Adrenal gland (tissue), 5 donors: ENCODE measurements at regions not wholly inside any gene's neighbourhood (a gene's known extent, or its start where the extent isn't known, plus 50 kb on each side); places are given as distances from the start of the nearest gene placed in this dataset.

ENCODE experiments used
- POLR2A ChIP-seq, 2 donors: fragments of 450-650 bp; IDR thresholded peaks; one replicate each; pipeline ENCODE4 v1.6.1; 2017; ENCODE audit warnings: antibody characterized with exemption in 2 of 2, mild to moderate bottlenecking in 2 of 2, moderate library complexity in 1 of 2
- TF ChIP-seq, protein P1 (sequence below), 6 experiments: fragments of 450-650 bp in 4 of 6; fragments of 200-600 bp in 2 of 6; sonication (generic) in 1 of 6; IDR thresholded peaks; 1 replicate in 5 of 6; 2 replicates in 1 of 6; pipeline versions ENCODE4 v1.5.1 to v1.8.0; 2016 to 2021; ENCODE audit warnings: antibody characterized with exemption in 6 of 6, mild to moderate bottlenecking in 2 of 6, moderate library complexity in 1 of 6
- donor health status: DM: no; HTN: no; CAD: no.

DNA sequence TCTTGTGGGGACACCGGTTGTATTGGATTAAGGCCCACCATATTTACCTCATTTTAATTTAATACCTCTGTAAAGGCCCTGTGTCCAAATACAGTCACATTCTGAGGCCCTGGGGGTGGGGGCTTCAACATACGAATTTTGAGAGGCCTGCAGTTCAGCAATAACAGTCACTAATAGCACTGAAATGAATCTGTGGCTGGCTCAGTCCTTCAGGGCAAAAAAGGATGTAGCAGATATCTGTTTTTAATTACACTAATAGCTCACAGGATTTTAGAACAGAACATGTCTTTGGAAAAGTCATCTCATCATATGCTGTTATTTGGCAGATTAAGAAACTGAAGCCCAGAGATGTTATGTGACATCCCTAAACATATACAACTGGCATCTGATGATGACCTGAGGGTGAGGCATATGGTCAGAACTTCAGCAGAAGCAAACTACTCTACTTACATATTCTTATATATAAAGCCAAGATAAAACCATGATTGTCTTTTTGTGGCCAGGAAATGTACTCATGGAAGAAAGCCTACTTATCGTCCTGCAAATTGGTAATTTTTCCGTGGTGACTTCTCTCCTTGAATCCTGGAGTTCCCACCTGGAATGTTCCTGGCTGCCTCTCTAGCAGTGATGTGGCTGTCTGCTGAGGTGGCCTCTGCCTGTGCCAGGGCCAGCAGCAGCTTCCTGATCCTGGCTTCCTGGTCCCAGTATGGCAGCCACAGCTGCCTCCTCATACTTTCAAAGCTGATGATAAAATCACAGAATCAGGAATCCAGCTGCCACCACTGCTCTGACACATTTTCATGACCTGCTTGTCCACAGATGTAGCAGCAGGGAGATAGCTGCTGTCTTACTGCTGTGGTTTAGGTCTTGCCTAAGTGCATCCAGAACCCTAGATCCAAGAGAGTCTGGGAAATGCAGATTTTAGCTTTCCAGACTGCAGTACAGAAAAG is 72.1 kb upstream of the ANKRD55 start:
- TF ChIP-seq, protein P1, sequence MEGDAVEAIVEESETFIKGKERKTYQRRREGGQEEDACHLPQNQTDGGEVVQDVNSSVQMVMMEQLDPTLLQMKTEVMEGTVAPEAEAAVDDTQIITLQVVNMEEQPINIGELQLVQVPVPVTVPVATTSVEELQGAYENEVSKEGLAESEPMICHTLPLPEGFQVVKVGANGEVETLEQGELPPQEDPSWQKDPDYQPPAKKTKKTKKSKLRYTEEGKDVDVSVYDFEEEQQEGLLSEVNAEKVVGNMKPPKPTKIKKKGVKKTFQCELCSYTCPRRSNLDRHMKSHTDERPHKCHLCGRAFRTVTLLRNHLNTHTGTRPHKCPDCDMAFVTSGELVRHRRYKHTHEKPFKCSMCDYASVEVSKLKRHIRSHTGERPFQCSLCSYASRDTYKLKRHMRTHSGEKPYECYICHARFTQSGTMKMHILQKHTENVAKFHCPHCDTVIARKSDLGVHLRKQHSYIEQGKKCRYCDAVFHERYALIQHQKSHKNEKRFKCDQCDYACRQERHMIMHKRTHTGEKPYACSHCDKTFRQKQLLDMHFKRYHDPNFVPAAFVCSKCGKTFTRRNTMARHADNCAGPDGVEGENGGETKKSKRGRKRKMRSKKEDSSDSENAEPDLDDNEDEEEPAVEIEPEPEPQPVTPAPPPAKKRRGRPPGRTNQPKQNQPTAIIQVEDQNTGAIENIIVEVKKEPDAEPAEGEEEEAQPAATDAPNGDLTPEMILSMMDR (IDR thresholded peaks at IDR 0.05), result no peak
- TF ChIP-seq POLR2A (IDR thresholded peaks at IDR 0.05), result no peak
